ENCODE measurements at regions not wholly inside any gene's neighbourhood (a gene's known extent, or its start where the extent isn't known, plus 50 kb on each side); places are given as distances from the start of the nearest gene placed in this dataset.
"Not testable (repeated sequence)": the region's sequence is repeated elsewhere in the genome, so short reads cannot be mapped to it uniquely, and the experiment has no call there.

DNA sequence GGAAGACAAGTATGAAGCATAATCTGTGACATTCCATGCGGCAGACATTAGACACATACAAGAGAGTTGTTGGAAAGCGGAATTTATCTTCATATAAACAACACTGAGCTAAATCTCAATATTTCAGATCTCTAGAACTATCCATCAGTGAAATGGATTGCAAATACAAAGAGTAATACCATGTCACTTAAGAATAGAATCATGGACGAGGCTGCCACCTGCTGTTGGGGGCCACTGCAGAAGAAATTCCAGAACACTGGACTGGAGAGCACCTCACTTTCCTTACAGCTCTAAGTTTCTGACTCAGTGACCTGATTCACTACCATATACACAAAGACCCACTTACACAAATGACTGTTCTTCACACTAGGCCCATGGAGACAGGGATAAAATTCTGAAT, 346.7 kb downstream of the OR4F29 start:
- TF ChIP-seq, protein P1, sequence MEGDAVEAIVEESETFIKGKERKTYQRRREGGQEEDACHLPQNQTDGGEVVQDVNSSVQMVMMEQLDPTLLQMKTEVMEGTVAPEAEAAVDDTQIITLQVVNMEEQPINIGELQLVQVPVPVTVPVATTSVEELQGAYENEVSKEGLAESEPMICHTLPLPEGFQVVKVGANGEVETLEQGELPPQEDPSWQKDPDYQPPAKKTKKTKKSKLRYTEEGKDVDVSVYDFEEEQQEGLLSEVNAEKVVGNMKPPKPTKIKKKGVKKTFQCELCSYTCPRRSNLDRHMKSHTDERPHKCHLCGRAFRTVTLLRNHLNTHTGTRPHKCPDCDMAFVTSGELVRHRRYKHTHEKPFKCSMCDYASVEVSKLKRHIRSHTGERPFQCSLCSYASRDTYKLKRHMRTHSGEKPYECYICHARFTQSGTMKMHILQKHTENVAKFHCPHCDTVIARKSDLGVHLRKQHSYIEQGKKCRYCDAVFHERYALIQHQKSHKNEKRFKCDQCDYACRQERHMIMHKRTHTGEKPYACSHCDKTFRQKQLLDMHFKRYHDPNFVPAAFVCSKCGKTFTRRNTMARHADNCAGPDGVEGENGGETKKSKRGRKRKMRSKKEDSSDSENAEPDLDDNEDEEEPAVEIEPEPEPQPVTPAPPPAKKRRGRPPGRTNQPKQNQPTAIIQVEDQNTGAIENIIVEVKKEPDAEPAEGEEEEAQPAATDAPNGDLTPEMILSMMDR (IDR thresholded peaks at IDR 0.05) = not testable (repeated sequence)
- TF ChIP-seq POLR2AphosphoS5 (IDR thresholded peaks at IDR 0.05); POLR2A (IDR thresholded peaks at IDR 0.05); EP300 (IDR thresholded peaks at IDR 0.05; ENCODE audit: low read depth): not testable (repeated sequence)

Data from transverse colon (tissue), 4 donors.